Nephron progenitor cell (in vitro differentiated cells): ENCODE measurements at regions not wholly inside any gene's neighbourhood (a gene's known extent, or its start where the extent isn't known, plus 50 kb on each side); places are given as distances from the start of the nearest gene placed in this dataset.

Experiments used
- DNase-seq: peaks from one replicate; pipeline ENCODE4 v3.0.0; 2021
- H3K27ac Mint-ChIP-seq: 2 replicates; pipeline ENCODE4 v1.8.0; 2021; ENCODE audit warnings: mild to moderate bottlenecking, moderate library complexity, mixed read lengths
- H3K27me3 Mint-ChIP-seq: 2 replicates; pipeline ENCODE4 v1.8.0; 2021; ENCODE audit warnings: mild to moderate bottlenecking, low read depth, mixed read lengths; ENCODE audit not compliant: poor library complexity
- H3K36me3 Mint-ChIP-seq: 2 replicates; pipeline ENCODE4 v1.8.0; 2021; ENCODE audit warnings: low read depth, mixed read lengths
- H3K4me1 Mint-ChIP-seq: 2 replicates; pipeline ENCODE4 v1.8.0; 2021; ENCODE audit warnings: mixed read lengths
- H3K4me3 Mint-ChIP-seq: 2 replicates; pipeline ENCODE4 v1.8.0; 2021; ENCODE audit warnings: mild to moderate bottlenecking, moderate library complexity, mixed read lengths
- H3K9me3 Mint-ChIP-seq: 2 replicates; pipeline ENCODE4 v1.8.0; 2021; ENCODE audit warnings: mild to moderate bottlenecking, moderate library complexity, mixed read lengths
- CTCF ChIP-seq: fragments of 200-600 bp; sonication (generic); IDR thresholded peaks from 2 replicates; pipeline ENCODE4 v1.5.0; 2021; ENCODE audit warnings: antibody characterized with exemption

GRCh38 chr1:221912230-221912629 lies 170.3 kb upstream of the DUSP10 start:
- no peak for TF ChIP-seq CTCF
- H3K27me3 Mint-ChIP-seq, result peaks cover 4% of the 10 kb centered on the region
- no peaks in the 10 kb centered on the region for H3K36me3 Mint-ChIP-seq
- no peak overlapping the region for H3K27ac Mint-ChIP-seq
- no peak for DNase-seq
- no peaks in the 10 kb centered on the region for H3K4me1 Mint-ChIP-seq
- no peaks in the 10 kb centered on the region for H3K9me3 Mint-ChIP-seq
- H3K4me3 Mint-ChIP-seq, result no peak overlapping the region

GRCh38 chr1:221911714-221912113 lies 169.8 kb upstream of the DUSP10 start:
- no peak overlapping the region for H3K4me3 Mint-ChIP-seq
- TF ChIP-seq CTCF, result no peak
- no peaks in the 10 kb centered on the region for H3K4me1 Mint-ChIP-seq
- no peaks in the 10 kb centered on the region for H3K9me3 Mint-ChIP-seq
- H3K36me3 Mint-ChIP-seq, result no peaks in the 10 kb centered on the region
- peaks cover 4% of the 10 kb centered on the region for H3K27me3 Mint-ChIP-seq
- no peak overlapping the region for H3K27ac Mint-ChIP-seq
- DNase-seq, result no peak

GRCh38 chr1:221910222-221910621 lies 168.3 kb upstream of the DUSP10 start:
- DNase-seq, result no peak
- no peaks in the 10 kb centered on the region for H3K27me3 Mint-ChIP-seq
- H3K4me3 Mint-ChIP-seq, result no peak overlapping the region
- no peaks in the 10 kb centered on the region for H3K36me3 Mint-ChIP-seq
- TF ChIP-seq CTCF, result no peak
- no peak overlapping the region for H3K27ac Mint-ChIP-seq
- H3K9me3 Mint-ChIP-seq, result no peaks in the 10 kb centered on the region
- H3K4me1 Mint-ChIP-seq, result no peaks in the 10 kb centered on the region

- Mint-ChIP-seq H3K27ac (no peak overlapping the region), H3K4me1 (no peaks in the 10 kb centered on the region), H3K9me3 (no peaks in the 10 kb centered on the region)
Observed at GRCh38 chr1:221908573-221908972, 166.7 kb upstream of the DUSP10 start.

GRCh38 chr1:221907166-221907932 lies 165.5 kb upstream of the DUSP10 start:
- Mint-ChIP-seq H3K4me1 (no peaks in the 10 kb centered on the region), H3K27ac (no peak overlapping the region), H3K27me3 (no peaks in the 10 kb centered on the region), H3K36me3 (no peaks in the 10 kb centered on the region), H3K9me3 (no peaks in the 10 kb centered on the region), H3K4me3 (no peak overlapping the region)
- no peak for TF ChIP-seq CTCF
- no peak for DNase-seq

More at GRCh38 chr1:221908573-221908972, 166.7 kb upstream of the DUSP10 start:
- Mint-ChIP-seq H3K27me3 (no peaks in the 10 kb centered on the region), H3K36me3 (no peaks in the 10 kb centered on the region), H3K4me3 (no peak overlapping the region)
- TF ChIP-seq CTCF, result no peak
- DNase-seq, result no peak

GRCh38 chr1:221905802-221906201 lies 163.9 kb upstream of the DUSP10 start:
- Mint-ChIP-seq H3K27me3 (peaks cover 2% of the 10 kb centered on the region), H3K27ac (no peak overlapping the region), H3K36me3 (no peaks in the 10 kb centered on the region), H3K4me3 (no peak overlapping the region), H3K9me3 (no peaks in the 10 kb centered on the region), H3K4me1 (no peaks in the 10 kb centered on the region)
- TF ChIP-seq CTCF, result no peak
- no peak for DNase-seq
